Cerebellar cortex (tissue), 1 donor: ENCODE measurements at regions not wholly inside any gene's neighbourhood (a gene's known extent, or its start where the extent isn't known, plus 50 kb on each side); places are given as distances from the start of the nearest gene placed in this dataset.

Experiments used
- DNase-seq: peaks from one replicate; pipeline ENCODE4 v3.0.0-alpha.2; 2015; ENCODE audit warnings: low spot score

DNA sequence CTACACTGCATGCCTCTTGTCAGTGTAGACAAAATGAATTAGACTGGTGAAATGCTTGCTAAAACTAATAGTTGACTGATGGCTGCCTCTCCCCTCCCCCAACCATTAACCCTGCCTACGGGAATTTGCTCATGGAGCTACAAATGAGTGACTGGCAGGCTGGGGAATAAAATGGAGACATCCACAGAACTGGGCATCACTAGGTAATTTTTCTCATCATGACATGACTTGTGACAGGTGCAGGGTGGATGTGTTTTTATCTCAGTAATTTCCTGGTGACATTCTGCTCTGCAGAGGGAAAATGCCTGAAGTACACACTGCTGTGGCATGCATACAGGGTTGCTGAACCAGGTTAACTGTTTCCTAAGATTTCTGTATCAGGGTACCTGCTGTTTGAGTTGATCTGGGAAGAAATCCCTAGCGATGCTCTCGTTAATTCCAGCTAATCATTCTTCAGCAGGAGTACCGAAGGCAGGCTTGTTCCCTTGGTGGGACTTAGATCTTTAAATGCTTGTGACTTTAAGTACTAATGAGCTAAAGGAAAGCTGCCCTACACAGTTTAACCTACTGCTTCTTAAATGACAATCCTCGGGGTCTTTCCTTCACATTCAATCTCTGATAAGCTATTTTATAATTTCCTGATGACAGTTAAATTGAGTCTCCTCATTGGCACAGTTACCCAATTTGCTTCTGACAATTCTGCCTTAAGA is 376.3 kb upstream of the LCORL start:
- DNase-seq = no peak

DNA sequence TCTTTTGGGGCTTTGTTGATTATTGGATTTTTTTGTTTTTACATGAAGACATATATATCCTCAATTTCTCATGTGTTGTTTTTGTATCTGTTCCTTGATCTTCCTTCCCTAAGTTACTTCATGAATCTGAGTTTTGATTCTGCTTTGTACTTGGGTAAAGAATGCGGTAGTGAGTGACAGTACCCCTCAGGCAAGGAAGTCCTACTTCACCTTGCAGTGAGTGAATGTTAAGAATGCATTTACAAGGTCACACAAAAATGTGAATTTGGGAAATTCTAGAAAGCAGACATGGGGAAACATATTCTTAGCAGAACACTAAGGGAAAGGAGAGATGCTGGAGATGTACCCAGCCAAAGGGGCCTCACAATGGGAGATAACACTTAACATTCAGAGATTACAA is 373.1 kb upstream of the LCORL start:
- no peak for DNase-seq

DNA sequence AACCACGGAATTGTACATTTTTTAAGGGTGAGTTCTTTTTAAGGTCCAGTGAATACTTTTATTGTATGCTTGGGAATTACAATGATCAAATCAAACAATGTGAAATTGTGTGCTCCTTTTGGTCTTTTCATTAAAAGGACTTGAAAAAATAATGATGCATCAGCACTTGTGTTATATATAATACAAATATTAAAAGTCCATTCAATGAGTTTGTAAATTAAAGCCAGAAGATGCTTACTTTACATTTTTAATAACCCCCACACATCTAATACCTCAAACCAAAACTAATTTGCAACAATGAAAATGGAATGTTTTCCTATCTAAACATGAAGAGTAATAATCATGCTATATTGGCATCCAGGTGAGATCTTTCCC is 369.8 kb upstream of the LCORL start:
- DNase-seq = no peak

DNA sequence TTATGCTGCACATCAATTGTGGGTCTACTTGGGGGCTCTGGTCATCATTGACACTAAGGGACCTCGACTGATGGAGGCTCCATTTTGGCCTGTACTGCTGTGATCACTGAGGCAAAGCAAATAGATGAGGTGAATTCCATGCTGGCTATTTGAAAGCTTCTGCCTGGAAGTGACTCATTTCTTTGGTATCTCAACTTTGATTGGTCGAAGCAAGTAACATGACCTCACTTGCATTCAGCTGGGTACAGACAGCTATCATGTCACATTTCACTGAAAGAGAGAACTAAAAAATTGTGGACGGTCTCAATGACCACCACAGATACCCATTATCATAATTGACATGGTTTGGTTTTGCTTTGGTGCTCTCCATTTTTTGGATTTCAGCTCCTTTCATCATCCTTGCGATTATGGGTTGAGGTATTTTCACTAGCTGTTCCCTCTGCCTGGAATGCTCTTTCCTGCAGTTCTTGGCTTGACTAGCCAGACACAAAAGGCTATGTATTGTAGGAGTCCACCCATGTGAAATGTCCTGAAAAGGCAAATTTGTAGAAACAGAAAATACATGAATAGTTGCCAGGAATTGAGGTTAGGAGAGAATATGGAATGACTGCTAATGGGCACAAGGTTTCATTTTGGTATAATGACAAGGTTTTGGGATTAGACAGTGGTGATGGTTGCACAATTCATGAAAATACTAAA is 369.2 kb upstream of the LCORL start:
- DNase-seq = no peak

DNA sequence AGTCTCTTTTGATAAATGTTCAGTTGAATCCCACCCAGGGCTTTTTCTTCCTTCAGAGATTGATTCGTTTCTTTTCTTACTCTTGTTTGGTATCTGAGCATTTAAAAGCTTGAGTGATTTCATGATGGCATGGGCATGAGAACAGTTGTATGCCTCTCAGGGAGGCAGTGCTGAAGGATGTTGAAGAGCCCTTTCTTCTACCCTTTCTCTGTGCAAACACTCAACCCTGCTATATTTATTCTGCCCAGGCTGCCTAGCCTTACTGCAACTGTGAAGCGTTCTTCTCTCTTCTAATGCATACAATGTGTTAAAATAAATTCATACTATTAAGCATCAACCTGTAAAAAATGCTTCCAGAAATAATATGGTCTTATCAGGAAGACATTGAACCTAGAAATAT is 367.6 kb upstream of the LCORL start:
- no peak for DNase-seq

DNA sequence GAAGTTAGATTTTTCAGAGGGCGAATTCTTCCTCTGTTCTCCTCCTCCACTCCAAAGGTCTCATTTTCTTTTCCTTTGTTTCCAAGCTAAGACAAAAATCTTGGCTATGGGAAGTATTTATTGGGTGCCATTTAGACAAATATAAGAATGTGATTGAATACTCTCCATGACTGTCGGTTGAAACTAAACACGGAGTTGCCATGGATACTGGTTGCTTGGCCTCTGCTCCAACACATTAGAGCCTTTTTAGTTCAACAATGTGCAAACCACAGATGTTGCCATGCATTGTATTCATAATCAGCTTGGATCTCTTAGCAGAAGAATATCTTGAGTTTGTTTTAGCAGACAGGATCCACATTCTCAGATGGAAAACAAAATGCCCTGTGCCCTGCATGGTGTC is 366.5 kb upstream of the LCORL start:
- DNase-seq = no peak

DNA sequence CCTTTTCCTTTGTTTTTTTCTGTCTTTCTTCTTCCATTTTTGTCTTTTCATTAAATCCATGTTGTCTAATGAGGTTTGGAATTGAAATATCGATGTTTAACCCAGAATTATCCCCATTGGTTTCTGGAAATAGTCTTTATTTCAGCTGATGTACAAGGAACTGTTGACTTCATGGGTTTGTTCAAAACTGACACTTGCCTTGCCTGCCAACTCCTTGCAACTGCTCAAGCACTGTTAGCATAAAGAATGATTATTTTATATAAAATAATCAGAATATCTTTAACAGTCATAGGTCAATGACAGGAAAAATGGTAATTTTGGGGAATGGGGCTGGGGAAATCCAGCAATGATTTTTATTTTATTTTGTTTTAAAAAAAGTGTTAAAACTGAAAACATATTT is 359.6 kb upstream of the LCORL start:
- no peak for DNase-seq

DNA sequence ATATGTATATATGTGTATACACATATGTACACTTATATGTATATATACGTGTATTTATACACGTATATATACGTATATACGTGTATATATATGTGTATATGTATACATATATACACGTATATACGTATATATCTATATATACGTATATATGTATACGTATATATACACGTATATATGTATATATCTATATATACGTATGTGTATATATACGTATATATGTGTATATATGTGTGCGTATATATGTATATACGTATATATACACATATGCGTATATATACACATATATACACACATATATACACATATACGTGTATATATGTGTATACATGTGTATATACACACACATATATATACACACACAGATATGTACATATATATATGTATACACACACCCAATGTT is 348.0 kb upstream of the LCORL start:
- no peak for DNase-seq

DNA sequence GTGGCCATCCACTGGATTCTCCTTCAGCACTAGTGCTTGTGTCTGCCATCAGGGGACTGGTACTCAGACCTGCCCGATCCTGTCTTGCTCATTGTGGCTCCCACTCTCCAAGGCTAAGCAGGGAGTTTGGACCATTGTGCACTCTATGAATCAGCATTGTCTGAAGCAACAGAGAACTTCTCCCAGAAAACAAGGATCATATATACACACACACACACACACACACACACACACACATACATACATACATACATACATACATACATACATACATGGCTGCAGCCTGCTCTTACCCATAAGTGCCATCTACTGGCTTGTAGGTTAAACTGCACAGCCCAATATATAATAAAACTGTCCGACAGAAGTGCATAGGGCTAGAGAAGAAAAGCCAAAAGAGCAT is 345.3 kb upstream of the LCORL start:
- DNase-seq = peak; percentile 17

DNA sequence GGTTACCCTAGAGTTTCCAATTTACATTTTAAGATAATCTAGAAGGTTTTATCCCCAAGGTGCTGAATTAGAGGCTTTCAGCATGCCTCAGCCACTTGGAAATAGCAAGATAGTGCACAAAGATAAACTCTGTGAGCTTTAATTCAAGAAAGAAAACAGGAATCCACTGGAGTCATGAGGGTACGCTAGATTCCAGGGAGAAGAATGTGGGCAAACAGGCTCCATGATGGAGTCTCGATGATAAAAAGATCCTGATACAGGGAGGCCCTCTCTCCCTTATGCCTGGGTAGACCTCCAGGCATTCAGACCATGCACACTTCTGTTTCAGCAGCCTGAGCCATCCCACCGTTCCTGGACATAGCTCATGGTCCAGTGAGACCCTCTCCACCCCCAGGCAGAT is 344.6 kb upstream of the LCORL start:
- DNase-seq = no peak

DNA sequence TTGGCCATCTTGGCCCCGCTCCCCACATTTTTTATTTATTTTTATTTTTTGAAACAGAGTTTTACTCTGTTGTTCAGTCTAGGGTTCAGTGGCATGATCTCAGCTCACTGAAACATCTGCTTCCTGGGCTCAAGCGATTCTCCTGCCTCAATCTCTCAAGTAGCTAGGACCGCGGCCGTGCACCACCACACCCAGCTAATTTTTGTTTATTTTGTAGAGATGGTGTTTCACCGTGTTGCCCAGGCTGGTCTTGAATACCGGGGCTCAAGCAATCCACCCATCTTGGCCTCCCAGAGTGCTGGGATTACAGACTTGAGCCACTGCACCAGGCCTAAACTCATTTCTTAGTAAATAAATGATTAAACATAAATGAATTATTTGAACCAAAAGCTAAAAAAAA is 322.0 kb upstream of the LCORL start:
- DNase-seq = no peak

DNA sequence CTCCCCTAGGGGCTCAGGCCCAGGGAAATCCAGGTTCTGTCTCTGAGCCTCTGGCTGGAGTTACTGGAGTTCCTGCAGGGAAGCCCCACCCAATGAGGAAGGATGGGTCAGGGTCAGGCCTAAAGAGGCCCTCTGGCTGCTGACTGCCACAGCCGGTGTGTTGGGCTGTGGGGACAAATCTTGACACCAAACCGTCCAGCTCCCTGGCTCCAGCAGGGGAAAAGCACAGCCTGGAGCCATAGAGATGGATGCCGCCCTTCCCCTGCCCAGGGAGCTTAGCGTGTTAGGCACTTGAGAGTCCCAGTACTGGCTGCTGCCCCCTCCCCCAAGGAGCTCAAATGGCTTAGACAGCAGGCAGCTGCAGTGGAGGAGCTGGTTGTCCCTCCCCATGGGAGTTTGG is 321.3 kb upstream of the LCORL start:
- DNase-seq = no peak

DNA sequence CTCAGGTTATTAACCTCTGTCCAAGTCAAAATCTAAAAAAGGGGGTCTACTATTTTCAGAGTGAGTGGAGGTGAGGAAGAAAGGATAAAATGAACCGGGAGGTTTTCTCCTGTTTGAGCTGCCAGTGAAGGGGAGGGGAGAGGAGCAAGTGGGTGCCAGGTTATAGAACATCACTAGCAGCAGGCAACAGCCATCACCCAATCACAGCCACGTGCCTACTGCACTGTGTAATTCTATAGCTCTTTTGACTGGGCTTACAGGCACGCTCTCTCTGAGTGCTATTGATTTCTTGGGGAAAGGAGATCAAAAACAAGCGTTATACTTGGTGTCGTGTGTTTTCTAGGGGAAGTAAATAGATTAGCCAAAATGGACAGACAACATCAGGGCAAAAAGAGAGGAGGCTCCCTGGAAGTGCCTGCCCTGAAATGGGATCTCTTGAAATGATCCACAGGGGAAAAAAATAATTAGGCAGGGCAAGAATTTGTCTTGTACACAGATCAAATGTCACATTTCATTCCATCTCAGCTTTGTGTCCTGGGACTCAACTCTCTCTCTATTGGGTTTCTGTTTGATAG is 300.5 kb upstream of the LCORL start:
- DNase-seq = no peak

DNA sequence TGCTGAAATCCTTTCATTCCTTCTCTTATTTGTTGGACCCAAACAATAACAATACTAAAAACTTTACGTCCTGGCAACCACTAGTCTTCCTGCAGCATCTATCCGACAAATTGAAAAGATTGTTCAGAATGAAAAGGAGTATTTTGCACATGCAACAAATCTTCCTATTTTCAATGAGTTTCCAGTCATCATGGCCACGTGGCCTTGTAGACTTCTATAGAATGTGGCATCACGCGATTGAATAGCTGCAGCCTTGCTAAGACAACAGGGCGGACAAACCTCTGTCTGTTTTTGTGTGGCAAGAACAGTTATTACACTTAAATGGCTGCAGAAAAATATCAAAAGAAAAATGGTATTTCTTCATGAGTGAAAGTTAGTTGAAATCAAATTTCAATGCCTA is 297.9 kb upstream of the LCORL start:
- DNase-seq = no peak

DNA sequence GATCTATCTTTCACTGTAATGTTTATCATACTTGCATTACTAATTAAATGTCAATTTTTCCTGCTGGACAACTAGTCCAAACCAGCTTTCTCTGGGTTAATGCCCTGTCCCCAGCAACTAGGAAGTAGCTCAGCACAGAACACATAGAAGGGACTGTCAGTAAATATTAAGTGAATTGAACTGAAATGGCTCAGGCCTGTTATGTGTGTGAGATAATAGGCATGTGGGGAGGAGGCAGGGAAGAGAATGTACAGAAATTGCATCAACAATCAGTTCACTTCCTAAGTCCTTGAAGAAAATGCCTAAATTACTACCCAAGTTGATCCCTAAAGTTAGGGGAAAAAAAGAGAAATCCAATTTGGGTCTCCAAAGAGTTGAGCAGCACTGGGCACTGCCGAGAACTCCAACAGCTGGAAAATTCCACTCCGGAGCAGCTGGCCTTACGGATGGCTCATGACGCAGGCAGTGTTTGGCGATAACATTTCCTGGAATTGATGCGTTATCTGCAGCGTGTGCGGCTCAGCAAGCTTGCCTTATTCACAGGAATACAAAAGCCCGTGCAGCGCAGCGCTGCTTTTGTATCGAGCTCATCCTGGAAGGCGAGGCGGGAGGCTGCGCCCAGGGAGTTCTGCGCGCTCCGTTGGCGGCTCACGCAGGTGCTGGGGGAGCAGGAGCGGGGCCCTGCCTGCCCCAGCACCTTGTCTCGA is 297.3 kb upstream of the LCORL start:
- DNase-seq = no peak

DNA sequence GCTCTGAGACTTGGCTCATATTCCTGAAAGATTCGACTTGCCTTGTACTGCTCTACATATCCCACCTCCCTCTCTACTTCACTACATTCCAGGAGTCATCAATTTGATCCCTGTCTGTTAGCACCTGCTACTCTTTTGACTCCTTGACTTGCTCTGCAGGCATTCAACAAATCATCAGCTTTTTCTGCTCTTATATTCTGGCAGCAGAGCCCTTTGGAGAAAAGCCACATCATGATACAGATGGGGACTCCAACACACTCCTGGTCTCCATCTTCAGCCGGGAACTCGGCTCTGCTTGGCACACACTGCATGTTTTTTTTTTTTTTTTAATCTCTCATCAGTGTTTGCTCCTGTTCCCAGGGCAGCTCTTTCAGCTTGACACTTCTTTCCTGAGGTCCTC is 293.2 kb upstream of the LCORL start:
- DNase-seq = no peak

DNA sequence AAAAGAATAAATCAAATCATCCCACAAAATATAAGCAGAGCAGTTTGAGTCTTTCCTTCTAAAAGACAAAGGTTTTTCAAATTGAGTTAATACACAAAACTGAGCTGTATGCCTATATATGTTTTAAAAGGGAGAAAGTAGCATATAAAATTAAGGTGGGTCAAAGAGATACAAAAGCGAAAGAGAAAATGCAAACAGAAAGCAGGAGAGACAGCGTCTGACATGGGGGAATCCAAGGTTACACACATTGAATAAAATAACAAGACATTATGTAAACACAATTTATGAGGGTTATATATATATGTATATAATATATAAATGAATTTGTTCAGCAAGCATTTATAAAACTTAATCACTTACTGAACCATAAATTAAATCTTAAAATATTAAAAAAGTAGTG is 276.1 kb upstream of the LCORL start:
- no peak for DNase-seq

DNA sequence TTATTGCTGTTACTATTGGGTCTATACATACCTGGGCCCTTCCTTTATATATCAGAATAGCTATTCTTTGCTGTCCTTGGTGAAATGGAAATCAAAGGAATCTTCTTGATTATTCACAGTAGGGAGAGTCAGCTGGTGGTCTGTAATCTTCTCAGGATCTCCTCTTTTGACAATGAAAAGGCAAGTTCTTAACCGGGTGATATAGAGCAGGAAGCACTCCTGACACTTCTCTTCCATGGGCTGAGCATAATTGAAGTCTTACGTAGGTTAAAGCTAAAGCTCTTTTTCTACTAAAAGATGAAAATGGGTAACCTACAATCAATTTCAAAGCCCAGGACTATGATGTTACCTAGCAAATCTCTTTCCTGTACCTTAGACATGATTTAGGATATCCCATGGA is 274.9 kb upstream of the LCORL start:
- DNase-seq = no peak

DNA sequence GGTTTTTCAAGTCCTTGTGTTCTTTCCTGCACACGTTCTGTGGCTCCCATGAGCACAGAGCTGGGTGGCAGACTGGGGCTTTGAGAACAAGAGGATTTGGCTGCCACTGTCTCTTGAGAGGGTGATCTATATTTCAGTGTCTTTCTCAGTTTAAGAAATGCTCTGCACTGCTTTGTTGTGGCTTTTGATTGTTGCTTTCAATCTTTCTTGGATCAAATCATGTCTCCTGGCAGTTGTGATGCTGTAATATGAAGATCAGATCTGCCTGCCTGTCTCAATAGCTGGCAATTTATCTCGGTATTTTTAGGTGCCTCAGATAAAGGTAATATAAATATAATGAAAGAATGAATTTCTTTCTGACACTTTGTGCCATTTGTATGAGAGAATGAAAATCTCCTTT is 273.3 kb upstream of the LCORL start:
- DNase-seq = no peak

DNA sequence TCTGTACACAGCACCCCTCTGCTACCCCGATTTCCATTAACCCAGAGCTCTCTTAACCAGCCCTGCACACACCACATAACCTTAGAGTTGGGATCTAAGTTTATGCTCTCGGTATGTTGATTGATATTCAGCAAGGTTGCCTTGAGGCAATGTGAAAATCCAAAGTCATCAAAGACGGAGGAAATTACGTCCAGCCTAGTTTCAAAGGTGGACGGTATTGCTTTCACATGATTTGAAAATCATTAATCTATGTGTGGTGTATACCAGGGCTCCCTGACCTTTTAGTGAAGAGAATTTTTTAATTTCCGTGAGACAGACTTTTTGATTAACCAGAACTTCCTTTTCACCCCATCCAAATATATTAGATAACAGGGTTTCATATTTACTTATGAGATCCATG is 272.5 kb upstream of the LCORL start:
- no peak for DNase-seq

DNA sequence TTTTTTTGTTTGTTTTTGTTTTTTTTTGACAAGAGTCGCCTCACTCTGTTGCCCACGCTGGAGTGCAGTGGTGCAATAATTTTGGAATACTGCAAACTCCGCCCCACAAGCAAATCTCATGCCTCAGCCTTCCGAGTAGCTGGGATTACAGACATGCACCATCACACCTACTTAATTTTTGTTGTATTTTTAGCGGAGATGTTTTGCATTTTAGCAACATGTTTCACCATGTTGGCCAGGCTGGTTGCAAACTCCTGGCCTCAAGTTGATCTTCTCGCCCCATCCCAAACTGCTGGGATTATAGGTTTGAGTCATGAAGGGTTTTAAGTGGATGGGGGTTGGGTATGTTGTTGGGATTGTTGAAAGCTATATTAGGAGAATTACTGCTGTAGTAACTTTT is 270.9 kb upstream of the LCORL start:
- DNase-seq = no peak

DNA sequence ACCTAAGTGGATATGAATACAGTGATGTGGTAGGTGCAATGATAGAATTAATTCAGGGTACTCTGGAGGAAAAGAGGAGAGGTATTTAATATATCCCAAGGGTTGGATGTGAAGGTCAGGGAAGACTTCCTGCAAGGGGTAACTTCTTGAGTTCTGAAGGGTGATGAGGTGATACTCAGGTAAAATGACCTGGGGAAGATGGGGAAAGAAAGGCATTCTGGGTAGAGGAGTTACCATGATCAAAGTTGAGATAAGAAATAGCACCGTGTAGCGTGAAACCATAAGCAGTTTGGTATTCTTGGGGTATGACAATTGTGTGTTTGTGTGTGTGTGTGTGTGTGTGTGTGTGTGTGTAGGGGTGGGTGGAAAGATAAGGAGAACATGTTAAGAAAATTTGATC is 270.4 kb upstream of the LCORL start:
- DNase-seq = no peak

DNA sequence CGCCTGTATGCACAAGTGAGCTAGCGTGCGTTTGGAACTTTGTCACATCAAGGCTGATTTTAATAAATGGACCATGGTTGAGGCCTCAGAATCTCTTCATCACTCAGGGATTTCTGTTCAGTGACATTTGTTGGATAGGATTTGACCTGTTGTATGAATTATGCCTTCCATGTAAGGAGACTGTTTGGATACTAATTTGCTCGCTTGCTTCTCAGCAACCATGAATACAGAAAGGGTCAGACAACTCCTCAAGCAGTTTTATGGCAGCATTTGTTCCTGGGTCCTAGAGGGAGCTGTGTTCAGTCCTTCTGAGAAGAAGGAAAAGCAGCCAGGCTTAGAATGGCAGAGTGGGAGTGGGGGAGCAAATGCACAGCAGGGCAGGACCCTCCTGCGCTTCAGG is 269.7 kb upstream of the LCORL start:
- DNase-seq = no peak
